CD14-positive monocyte (primary cell): ENCODE measurements at regions not wholly inside any gene's neighbourhood (a gene's known extent, or its start where the extent isn't known, plus 50 kb on each side); places are given as distances from the start of the nearest gene placed in this dataset.

Source experiments
- DNase-seq, 3 donors: peaks; one replicate each; pipeline ENCODE4 v3.0.0-alpha.2; 2011 to 2022
- H2AFZ ChIP-seq: 2 replicates; pipeline ENCODE4 v1.6.0; 2012; ENCODE audit warnings: mild to moderate bottlenecking, low read depth, low read length, inconsistent platforms; ENCODE audit not compliant: insufficient read depth, poor library complexity, severe bottlenecking
- H3K27ac ChIP-seq, 2 donors: 1 replicate in 1 of 2; 2 replicates in 1 of 2; pipeline ENCODE4 v1.5.1; 2012 to 2013; ENCODE audit warnings: low read length in 2 of 2, control low read depth in 1 of 2, inconsistent platforms in 1 of 2, low read depth in 1 of 2, mild to moderate bottlenecking in 1 of 2
- H3K27me3 ChIP-seq, 2 donors: one replicate each; pipeline versions ENCODE4 v1.6.0 to v1.6.1; 2011 to 2013; ENCODE audit warnings: low read length in 2 of 2; ENCODE audit not compliant: control insufficient read depth in 2 of 2, insufficient read depth in 2 of 2
- H3K36me3 ChIP-seq, 2 donors: replicated peaks in 1 of 2; 1 replicate in 1 of 2; 2 replicates in 1 of 2; pipeline versions ENCODE4 v1.5.1 to v1.6.1; 2012 to 2013; ENCODE audit warnings: low read length in 2 of 2, control low read depth in 1 of 2, inconsistent platforms in 1 of 2, mild to moderate bottlenecking in 1 of 2; ENCODE audit not compliant: insufficient read depth in 2 of 2, control insufficient read depth in 1 of 2
- H3K4me1 ChIP-seq, 2 donors: 1 replicate in 1 of 2; 2 replicates in 1 of 2; pipeline versions ENCODE4 v1.5.1 to v1.6.1; 2012 to 2013; ENCODE audit warnings: low read length in 2 of 2, control low read depth in 1 of 2, inconsistent platforms in 1 of 2, mild to moderate bottlenecking in 1 of 2, moderate library complexity in 1 of 2; ENCODE audit not compliant: insufficient read depth in 2 of 2, control insufficient read depth in 1 of 2
- H3K4me2 ChIP-seq: replicated peaks from 2 replicates; pipeline ENCODE3; 2012; ENCODE audit warnings: low read length, moderate library complexity, mild to moderate bottlenecking; ENCODE audit not compliant: poor library complexity, severe bottlenecking; ENCODE audit errors: extremely low read depth
- H3K4me3 ChIP-seq, 3 experiments: fragments of 200-600 bp in 1 of 3; sonication (generic) in 1 of 3; replicated peaks in 1 of 3; 1 replicate in 2 of 3; 2 replicates in 1 of 3; pipeline ENCODE4 v1.5.1; 2011 to 2013; ENCODE audit warnings: low read length in 3 of 3, mild to moderate bottlenecking in 3 of 3, control low read depth in 2 of 3, low read depth in 2 of 3, inconsistent platforms in 1 of 3, moderate library complexity in 1 of 3
- H3K79me2 ChIP-seq: 2 replicates; pipeline ENCODE4 v1.6.0; 2012; ENCODE audit warnings: mild to moderate bottlenecking, control low read depth, inconsistent platforms, low read length, moderate library complexity; ENCODE audit not compliant: insufficient read depth
- H3K9ac ChIP-seq: 2 replicates; pipeline ENCODE4 v1.6.0; 2017; ENCODE audit warnings: low read length, mild to moderate bottlenecking; ENCODE audit not compliant: insufficient read depth, poor library complexity, severe bottlenecking
- H3K9me3 ChIP-seq, 2 donors: replicated peaks in 1 of 2; 1 replicate in 1 of 2; 2 replicates in 1 of 2; pipeline versions ENCODE4 v1.5.1 to v1.6.1; 2012 to 2013; ENCODE audit warnings: low read length in 2 of 2, control low read depth in 1 of 2; ENCODE audit not compliant: control insufficient read depth in 1 of 2, insufficient read depth in 1 of 2
- H4K20me1 ChIP-seq: 2 replicates; pipeline ENCODE4 v1.6.0; 2012; ENCODE audit warnings: mild to moderate bottlenecking, low read length, control low read depth, moderate library complexity; ENCODE audit not compliant: insufficient read depth
- H3K27ac Mint-ChIP-seq, 7 donors: one replicate each; pipeline ENCODE4 v1.8.0; 2020; ENCODE audit warnings: mild to moderate bottlenecking in 7 of 7, mixed read lengths in 7 of 7, moderate library complexity in 6 of 7, inconsistent platforms in 2 of 7
- H3K27me3 Mint-ChIP-seq, 3 donors: one replicate each; pipeline ENCODE4 v1.8.0; 2021 to 2022; ENCODE audit warnings: low read depth in 3 of 3, mild to moderate bottlenecking in 3 of 3, mixed read lengths in 3 of 3, moderate library complexity in 3 of 3, inconsistent platforms in 1 of 3
- H3K36me3 Mint-ChIP-seq, 2 donors: one replicate each; pipeline ENCODE4 v1.8.0; 2020; ENCODE audit warnings: mixed read lengths in 2 of 2, inconsistent platforms in 1 of 2, mild to moderate bottlenecking in 1 of 2
- H3K4me1 Mint-ChIP-seq: one replicate; pipeline ENCODE4 v1.8.0; 2020; ENCODE audit warnings: mild to moderate bottlenecking, mixed read lengths
- H3K4me3 Mint-ChIP-seq, 2 donors: one replicate each; pipeline ENCODE4 v1.8.0; 2020; ENCODE audit warnings: mild to moderate bottlenecking in 2 of 2, mixed read lengths in 2 of 2, moderate library complexity in 1 of 2
- H3K9me3 Mint-ChIP-seq, 7 donors: one replicate each; pipeline ENCODE4 v1.8.0; 2020 to 2022; ENCODE audit warnings: mixed read lengths in 7 of 7, mild to moderate bottlenecking in 6 of 7, moderate library complexity in 6 of 7, inconsistent platforms in 2 of 7
- WGBS: methylation state at CpG from one replicate; pipeline ENCODE4 v1.1.5; 2013; ENCODE audit warnings: missing lambda C conversion rate; ENCODE audit not compliant: insufficient coverage; 5-methylcytosine and 5-hydroxymethylcytosine counted together
- intact Hi-C, 2 donors: fragments of 100-400 bp; cut with micrococcal nuclease; formaldehyde crosslinking; loops; one replicate each; pipeline versions ENCODE4 v1.15.0 to v1.15.1; 2023
- TF ChIP-seq, protein P1 (sequence below): fragments of 200-600 bp; IDR thresholded peaks from one replicate; pipeline ENCODE4 v1.8.0; 2022; ENCODE audit warnings: antibody characterized with exemption, mild to moderate bottlenecking

DNA sequence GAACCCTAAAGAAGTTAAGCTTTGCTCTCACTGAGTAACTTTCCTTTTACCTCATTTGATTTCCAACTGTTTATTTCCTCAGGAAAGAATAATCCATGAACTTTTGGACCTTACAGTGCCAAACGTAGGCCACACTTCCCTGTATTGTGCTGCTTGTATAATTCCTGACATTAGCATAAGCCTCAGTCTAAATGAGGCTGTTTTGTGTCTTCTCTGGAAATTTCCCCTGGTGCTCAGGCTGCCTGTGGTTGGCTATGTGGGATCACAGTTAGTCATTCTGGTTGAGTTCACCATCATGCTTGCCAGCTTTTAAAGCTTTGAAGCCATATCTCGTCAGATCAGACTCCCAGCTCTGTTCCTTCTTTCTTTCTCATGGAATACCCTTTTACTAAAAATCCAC lies 107.0 kb downstream of the FAM76B start:
- no peak for DNase-seq
- H3K36me3 Mint-ChIP-seq = no peaks in the 10 kb centered on the region
- no peak overlapping the region for H3K4me2 ChIP-seq
- H3K4me1 Mint-ChIP-seq = no peaks in the 10 kb centered on the region
- no peaks in the 10 kb centered on the region for H3K79me2 ChIP-seq
- H3K9me3 Mint-ChIP-seq = peaks cover 0 to 2% (median 0%) of the 10 kb centered on the region in 7 donors
- no peaks in the 10 kb centered on the region for H3K27me3 ChIP-seq
- H3K27ac Mint-ChIP-seq = no peak overlapping the region
- no peaks in the 10 kb centered on the region for H3K36me3 ChIP-seq
- H2AFZ ChIP-seq = no peak overlapping the region
- WGBS = no CpG with 5 or more reads among the region's 2 CpGs
- H3K4me3 ChIP-seq = no peak overlapping the region
- H3K9ac ChIP-seq = no peak overlapping the region
- no peaks in the 10 kb centered on the region for H3K4me1 ChIP-seq
- TF ChIP-seq, protein P1, sequence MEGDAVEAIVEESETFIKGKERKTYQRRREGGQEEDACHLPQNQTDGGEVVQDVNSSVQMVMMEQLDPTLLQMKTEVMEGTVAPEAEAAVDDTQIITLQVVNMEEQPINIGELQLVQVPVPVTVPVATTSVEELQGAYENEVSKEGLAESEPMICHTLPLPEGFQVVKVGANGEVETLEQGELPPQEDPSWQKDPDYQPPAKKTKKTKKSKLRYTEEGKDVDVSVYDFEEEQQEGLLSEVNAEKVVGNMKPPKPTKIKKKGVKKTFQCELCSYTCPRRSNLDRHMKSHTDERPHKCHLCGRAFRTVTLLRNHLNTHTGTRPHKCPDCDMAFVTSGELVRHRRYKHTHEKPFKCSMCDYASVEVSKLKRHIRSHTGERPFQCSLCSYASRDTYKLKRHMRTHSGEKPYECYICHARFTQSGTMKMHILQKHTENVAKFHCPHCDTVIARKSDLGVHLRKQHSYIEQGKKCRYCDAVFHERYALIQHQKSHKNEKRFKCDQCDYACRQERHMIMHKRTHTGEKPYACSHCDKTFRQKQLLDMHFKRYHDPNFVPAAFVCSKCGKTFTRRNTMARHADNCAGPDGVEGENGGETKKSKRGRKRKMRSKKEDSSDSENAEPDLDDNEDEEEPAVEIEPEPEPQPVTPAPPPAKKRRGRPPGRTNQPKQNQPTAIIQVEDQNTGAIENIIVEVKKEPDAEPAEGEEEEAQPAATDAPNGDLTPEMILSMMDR = no peak
- no peaks in the 10 kb centered on the region for H4K20me1 ChIP-seq
- no peak overlapping the region for H3K27ac ChIP-seq
- H3K9me3 ChIP-seq = no peaks in the 10 kb centered on the region
- no peak overlapping the region for H3K4me3 Mint-ChIP-seq
- intact Hi-C loops = no loop called here
- no peaks in the 10 kb centered on the region for H3K27me3 Mint-ChIP-seq

DNA sequence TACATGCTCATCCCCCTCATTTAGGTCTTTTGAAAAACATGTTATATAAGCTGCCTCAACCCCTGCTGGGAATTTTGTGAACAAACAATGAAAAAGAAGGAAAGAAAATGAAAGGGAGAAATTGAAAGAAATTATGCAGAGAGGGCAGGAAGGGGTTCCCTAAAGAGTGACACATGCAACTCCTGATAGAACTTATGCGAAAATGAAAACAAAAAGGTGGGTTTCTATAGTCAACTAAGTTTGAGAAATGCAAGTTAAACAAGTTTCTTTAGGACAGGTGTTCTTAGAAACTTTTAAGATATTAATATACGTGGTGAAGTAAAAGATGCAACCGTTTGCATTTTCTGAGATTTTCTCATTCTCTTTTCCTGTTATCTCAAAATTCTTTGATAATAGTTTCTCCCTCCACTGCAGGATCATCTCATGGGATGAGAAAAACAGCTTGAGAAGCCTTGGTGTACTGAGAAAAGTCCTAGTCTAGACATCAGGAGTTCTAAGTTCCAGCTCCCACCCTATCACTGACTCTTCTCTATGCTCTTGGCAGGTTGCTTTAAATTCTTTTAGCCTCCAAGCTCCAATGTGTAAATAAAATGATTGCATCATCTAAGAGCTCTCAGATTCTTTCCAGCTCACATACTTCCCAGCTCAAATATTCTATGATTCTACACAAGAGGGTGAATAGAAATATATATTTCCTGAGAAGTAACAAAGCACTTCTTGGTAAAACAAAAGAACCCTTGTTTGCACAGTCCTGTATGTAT lies 109.2 kb downstream of the FAM76B start:
- H3K4me3 Mint-ChIP-seq = no peak overlapping the region
- no peak overlapping the region for H2AFZ ChIP-seq
- TF ChIP-seq, protein P1 = no peak
- no peak overlapping the region for H3K9ac ChIP-seq
- H3K4me1 ChIP-seq = no peaks in the 10 kb centered on the region
- H3K79me2 ChIP-seq = no peaks in the 10 kb centered on the region
- DNase-seq = no peak
- no peaks in the 10 kb centered on the region for H3K27me3 ChIP-seq
- H3K9me3 Mint-ChIP-seq = peaks cover 0 to 2% (median 0%) of the 10 kb centered on the region in 7 donors
- no peaks in the 10 kb centered on the region for H4K20me1 ChIP-seq
- intact Hi-C loops = no loop called here
- H3K27ac Mint-ChIP-seq = no peak overlapping the region
- no peaks in the 10 kb centered on the region for H3K9me3 ChIP-seq
- H3K4me3 ChIP-seq = no peak overlapping the region
- H3K4me2 ChIP-seq = no peak overlapping the region
- H3K4me1 Mint-ChIP-seq = peaks cover 3% of the 10 kb centered on the region
- H3K27ac ChIP-seq = no peak overlapping the region
- H3K27me3 Mint-ChIP-seq = no peaks in the 10 kb centered on the region
- H3K36me3 Mint-ChIP-seq = no peaks in the 10 kb centered on the region
- 86% methylated on average over 1 of the region's 3 CpGs for WGBS
- H3K36me3 ChIP-seq = no peaks in the 10 kb centered on the region
